Glutamatergic neuron (in vitro differentiated cells): ENCODE measurements at regions not wholly inside any gene's neighbourhood (a gene's known extent, or its start where the extent isn't known, plus 50 kb on each side); places are given as distances from the start of the nearest gene placed in this dataset.

Experiments
- DNase-seq: peaks from one replicate; pipeline ENCODE4 v3.0.0; 2022
- H3K27ac Mint-ChIP-seq: one replicate; pipeline ENCODE4 v1.8.0; 2020; ENCODE audit warnings: mild to moderate bottlenecking, mixed read lengths, inconsistent platforms; ENCODE audit not compliant: unreplicated experiment
- H3K27me3 Mint-ChIP-seq: one replicate; pipeline ENCODE4 v1.8.0; 2020; ENCODE audit warnings: mild to moderate bottlenecking, moderate library complexity, mixed read lengths, inconsistent platforms; ENCODE audit not compliant: unreplicated experiment
- H3K36me3 Mint-ChIP-seq: one replicate; pipeline ENCODE4 v1.8.0; 2020; ENCODE audit warnings: mild to moderate bottlenecking, mixed read lengths, inconsistent platforms; ENCODE audit not compliant: unreplicated experiment
- H3K4me1 Mint-ChIP-seq: one replicate; pipeline ENCODE4 v1.8.0; 2020; ENCODE audit warnings: mild to moderate bottlenecking, low read depth, mixed read lengths, inconsistent platforms; ENCODE audit not compliant: unreplicated experiment
- H3K4me3 Mint-ChIP-seq: one replicate; pipeline ENCODE4 v1.8.0; 2020; ENCODE audit warnings: mild to moderate bottlenecking, mixed read lengths, inconsistent platforms; ENCODE audit not compliant: unreplicated experiment
- H3K9me3 Mint-ChIP-seq: one replicate; pipeline ENCODE4 v1.8.0; 2020; ENCODE audit warnings: mild to moderate bottlenecking, moderate library complexity, mixed read lengths, inconsistent platforms; ENCODE audit not compliant: unreplicated experiment
- TF ChIP-seq, protein P1 (sequence below): fragments of 200-600 bp; sonication (generic); IDR thresholded peaks from one replicate; pipeline ENCODE4 v1.5.0; 2021; ENCODE audit not compliant: partially characterized antibody, unreplicated experiment

DNA sequence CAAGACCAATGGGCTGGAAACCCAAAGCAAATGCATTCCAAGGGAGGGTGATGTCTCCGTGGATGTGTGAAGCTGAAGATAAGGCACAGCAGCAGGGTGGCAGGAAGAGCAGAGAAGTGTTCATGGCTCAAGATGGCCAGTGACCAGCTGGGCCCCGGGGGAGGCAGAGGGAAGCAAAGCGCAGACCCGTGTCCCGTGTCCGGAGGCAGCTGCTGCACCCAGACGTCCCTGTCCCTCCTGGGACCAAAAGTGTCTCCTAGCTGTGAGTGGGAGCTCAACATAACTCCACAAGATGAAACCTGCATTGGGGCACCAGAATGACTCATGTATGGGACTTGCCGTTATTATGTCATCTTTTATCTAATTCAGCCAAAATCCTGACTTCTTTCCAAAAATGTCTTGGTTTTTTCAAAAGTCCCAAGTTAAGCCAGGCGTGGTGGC, 118.2 kb downstream of the RIPK4 start:
- TF ChIP-seq, protein P1, sequence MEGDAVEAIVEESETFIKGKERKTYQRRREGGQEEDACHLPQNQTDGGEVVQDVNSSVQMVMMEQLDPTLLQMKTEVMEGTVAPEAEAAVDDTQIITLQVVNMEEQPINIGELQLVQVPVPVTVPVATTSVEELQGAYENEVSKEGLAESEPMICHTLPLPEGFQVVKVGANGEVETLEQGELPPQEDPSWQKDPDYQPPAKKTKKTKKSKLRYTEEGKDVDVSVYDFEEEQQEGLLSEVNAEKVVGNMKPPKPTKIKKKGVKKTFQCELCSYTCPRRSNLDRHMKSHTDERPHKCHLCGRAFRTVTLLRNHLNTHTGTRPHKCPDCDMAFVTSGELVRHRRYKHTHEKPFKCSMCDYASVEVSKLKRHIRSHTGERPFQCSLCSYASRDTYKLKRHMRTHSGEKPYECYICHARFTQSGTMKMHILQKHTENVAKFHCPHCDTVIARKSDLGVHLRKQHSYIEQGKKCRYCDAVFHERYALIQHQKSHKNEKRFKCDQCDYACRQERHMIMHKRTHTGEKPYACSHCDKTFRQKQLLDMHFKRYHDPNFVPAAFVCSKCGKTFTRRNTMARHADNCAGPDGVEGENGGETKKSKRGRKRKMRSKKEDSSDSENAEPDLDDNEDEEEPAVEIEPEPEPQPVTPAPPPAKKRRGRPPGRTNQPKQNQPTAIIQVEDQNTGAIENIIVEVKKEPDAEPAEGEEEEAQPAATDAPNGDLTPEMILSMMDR, result no peak

DNA sequence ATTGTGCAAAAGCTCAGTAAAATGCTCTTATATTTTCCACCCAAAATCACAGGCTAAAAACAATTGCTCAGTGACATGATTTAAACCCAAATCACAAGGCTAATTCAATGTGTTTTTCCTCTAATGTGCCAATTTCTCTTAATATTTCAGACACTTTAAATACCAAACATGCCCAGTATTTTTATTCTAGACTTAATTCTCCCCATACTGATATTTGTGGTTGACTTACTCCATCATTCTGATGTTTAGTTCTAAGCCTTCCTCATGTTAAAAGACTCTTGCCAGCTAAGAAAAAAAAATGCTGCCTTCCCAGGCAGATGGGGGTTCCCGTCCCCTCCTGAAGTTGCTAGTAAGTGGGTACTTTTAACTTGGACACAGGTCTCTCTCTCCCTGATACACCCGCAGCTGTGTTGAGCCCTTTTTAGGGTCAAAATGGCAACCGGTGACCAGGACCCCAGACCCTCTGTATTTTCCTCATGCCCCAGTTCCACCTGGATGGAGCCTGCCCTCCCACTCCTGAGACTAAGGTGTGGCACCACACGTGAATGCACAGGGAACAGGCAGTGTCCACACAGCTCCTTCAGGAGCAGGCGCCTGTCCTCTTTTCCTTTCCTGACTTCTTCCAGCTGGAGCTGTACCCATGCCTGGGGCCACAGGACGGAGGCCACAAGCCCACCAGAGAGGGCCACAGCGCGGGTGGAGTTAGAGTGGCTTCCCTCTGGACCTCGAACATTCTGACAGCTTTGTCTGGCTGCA, 118.9 kb downstream of the RIPK4 start:
- Mint-ChIP-seq H3K27me3 (no peaks in the 10 kb centered on the region), H3K36me3 (no peaks in the 10 kb centered on the region), H3K4me3 (no peak overlapping the region), H3K4me1 (no peaks in the 10 kb centered on the region), H3K9me3 (peaks cover 1% of the 10 kb centered on the region), H3K27ac (no peak overlapping the region)
- no peak for DNase-seq
- TF ChIP-seq, protein P1, result no peak

More for the DNA sequence above, 118.2 kb downstream of the RIPK4 start:
- DNase-seq, result no peak
- H3K36me3 Mint-ChIP-seq, result no peaks in the 10 kb centered on the region
- H3K27ac Mint-ChIP-seq, result no peak overlapping the region
- H3K9me3 Mint-ChIP-seq, result peaks cover 1% of the 10 kb centered on the region
- no peaks in the 10 kb centered on the region for H3K4me1 Mint-ChIP-seq
- no peak overlapping the region for H3K4me3 Mint-ChIP-seq
- H3K27me3 Mint-ChIP-seq, result peaks cover 3% of the 10 kb centered on the region

DNA sequence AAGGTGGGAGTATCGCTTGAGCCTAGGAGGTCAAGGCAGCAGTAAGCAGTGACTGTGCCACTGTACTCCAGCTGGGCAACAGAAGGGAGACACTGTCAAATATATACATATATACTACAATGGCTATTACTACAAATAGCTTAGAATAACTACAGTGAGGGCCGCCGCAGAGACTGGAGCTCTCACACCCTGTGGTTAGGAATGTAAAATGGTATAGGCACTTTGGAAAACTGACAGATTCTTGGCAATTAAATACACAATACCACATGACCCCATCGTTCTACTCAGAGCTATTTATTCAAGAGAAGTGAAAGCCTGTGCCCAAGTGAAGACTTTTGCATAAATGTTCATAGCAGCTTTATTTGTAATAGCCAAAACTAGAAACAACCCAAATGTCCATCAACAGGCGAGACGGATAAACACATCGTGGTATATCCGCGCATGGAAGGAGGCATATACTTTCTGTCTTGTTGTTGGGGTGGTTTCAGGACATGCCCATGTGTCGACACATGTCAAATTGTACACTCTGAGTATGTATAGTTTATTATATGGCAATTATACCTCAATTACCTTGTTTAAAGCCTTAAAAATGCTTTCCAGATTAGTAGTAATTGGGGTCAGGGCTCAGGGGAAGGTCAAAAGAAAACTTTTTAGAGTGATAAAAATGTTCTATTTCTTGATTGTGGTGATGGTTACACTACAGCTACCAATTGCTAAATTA, 123.4 kb downstream of the RIPK4 start:
- no peak for DNase-seq
- H3K27me3 Mint-ChIP-seq, result peaks cover 6% of the 10 kb centered on the region
- TF ChIP-seq, protein P1, result no peak
- no peaks in the 10 kb centered on the region for H3K36me3 Mint-ChIP-seq
- no peak overlapping the region for H3K27ac Mint-ChIP-seq
- no peaks in the 10 kb centered on the region for H3K4me1 Mint-ChIP-seq
- H3K9me3 Mint-ChIP-seq, result no peaks in the 10 kb centered on the region
- H3K4me3 Mint-ChIP-seq, result no peak overlapping the region

DNA sequence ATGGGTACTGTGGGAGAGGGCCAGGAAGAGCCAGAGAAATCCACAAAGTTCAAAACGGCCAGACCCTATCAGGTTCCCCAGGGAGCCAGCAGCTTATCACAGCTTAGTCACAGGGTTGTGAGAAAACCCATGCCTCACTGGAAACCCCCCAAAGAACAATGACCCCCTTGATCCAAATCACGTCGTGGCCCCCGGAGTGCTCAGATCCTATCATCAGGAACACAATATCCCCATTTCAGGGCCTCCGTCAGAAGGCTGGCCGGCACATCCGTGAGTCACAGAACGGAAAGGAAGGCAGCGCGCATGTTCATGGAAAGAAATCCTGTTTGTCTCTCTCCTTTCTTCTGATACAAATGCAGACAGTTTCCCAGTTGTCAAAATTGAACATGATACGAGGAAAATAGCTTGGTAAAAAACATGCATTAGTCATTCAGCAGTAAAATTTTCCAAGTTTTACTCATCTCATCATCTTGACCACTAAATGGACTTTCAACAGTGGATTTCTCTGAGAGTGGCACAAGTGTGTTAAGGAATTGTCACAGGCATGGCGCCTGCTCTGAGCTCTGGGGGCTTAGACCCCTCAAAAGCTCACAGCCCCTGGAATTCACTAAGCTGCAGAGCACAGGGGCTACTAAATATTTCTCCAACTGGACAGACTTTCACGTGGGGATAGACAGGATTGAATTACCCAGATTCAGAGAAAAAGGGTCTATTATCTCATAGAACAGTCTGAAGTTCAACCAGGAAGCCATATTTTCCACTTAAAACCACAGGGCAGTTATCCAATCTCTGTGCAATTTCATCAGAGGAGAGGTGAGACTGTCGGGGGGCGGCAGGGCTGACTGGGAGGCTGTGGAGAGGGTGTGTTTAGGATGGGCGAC, 124.8 kb downstream of the RIPK4 start:
- Mint-ChIP-seq H3K27me3 (peaks cover 6% of the 10 kb centered on the region), H3K4me1 (no peaks in the 10 kb centered on the region), H3K27ac (no peak overlapping the region), H3K9me3 (peaks cover 2% of the 10 kb centered on the region), H3K36me3 (no peaks in the 10 kb centered on the region), H3K4me3 (no peak overlapping the region)
- TF ChIP-seq, protein P1, result no peak
- DNase-seq, result no peak
